Upper lobe of left lung (tissue), 4 donors: ENCODE measurements at regions not wholly inside any gene's neighbourhood (a gene's known extent, or its start where the extent isn't known, plus 50 kb on each side); places are given as distances from the start of the nearest gene placed in this dataset.
"Not testable (repeated sequence)": the region's sequence is repeated elsewhere in the genome, so short reads cannot be mapped to it uniquely, and the experiment has no call there.

Source experiments
- CTCF ChIP-seq, 6 experiments: fragments of 450-650 bp in 4 of 6; fragments of 200-600 bp in 2 of 6; sonication (generic) in 2 of 6; IDR thresholded peaks; one replicate each; pipeline ENCODE4 v1.5.1; 2016 to 2019; ENCODE audit warnings: antibody characterized with exemption in 6 of 6
- POLR2AphosphoS5 ChIP-seq, 2 donors: sonication (generic); formaldehyde crosslinking; IDR thresholded peaks; one replicate each; pipeline ENCODE4 v1.5.1; 2017; ENCODE audit warnings: antibody characterized with exemption in 2 of 2

DNA sequence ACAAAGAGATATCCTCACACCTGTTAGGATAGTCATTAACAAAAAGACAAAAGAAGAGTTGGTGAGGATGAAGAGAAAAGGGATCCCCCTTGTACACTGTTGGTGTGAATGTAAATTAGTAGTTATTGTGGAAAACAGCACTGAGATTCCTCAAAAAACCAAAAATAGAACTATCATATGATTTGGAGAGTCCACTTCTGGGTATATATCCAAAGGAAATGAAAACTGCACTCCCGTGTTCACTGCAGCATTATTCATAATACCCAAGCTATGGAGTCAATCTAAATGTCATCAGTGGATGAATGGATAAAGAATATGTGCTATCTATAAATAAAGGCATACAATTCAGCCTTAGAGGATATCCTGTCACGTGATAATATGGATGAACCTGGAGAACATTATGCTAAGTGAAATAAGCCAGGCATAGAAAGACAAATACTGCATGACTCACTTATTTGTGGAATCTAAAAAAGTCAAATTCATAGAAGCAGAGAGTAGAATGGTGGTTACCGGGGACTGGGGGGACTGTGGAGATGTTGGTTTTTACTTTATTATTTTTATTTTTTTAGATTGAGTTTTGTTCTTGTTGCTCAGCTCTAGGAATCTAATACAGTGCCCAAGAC lies 114.6 kb upstream of the PABPC3 start:
- not testable (repeated sequence) for TF ChIP-seq CTCF, POLR2AphosphoS5 (IDR thresholded peaks at IDR 0.05)
